CD4-positive, alpha-beta T cell (primary cell): ENCODE measurements at regions not wholly inside any gene's neighbourhood (a gene's known extent, or its start where the extent isn't known, plus 50 kb on each side); places are given as distances from the start of the nearest gene placed in this dataset.

ENCODE experiments used
- ATAC-seq: fragments of 200-7000 bp; cut with Tn5 transposase; one replicate; pipeline ENCODE4 v1.10.0; 2022; ENCODE audit warnings: mild to moderate bottlenecking; ENCODE audit not compliant: poor library complexity
- CTCF ChIA-PET: fragments of 350-600 bp; sonication (Branson Sonifier 250); formaldehyde crosslinking; loops from one replicate; lab custom pipeline; 2021; ENCODE audit warnings: antibody characterized with exemption, inconsistent platforms; lab: Charles Lee
- POLR2A ChIA-PET: fragments of 350-600 bp; sonication (Branson Sonifier 250); formaldehyde crosslinking; loops from one replicate; lab custom pipeline; 2021; ENCODE audit warnings: antibody characterized with exemption, inconsistent platforms; lab: Charles Lee
- DNase-seq, 14 experiments: peaks; one replicate each; pipeline ENCODE4 v3.0.0-alpha.2; 2013 to 2020; ENCODE audit warnings: mixed read lengths in 2 of 14
- H3K27ac ChIP-seq, 2 donors: one replicate each; pipeline versions ENCODE4 v1.5.1 to v1.7.0; 2013; ENCODE audit warnings: low read length in 2 of 2, low read depth in 1 of 2, mild to moderate bottlenecking in 1 of 2
- H3K27me3 ChIP-seq, 2 experiments: 1 replicate in 1 of 2; 2 replicates in 1 of 2; pipeline versions ENCODE4 v1.6.1 to v1.7.0; 2013; ENCODE audit warnings: low read length in 2 of 2, control low read depth in 1 of 2, mild to moderate bottlenecking in 1 of 2, moderate library complexity in 1 of 2; ENCODE audit not compliant: insufficient read depth in 2 of 2, control insufficient read depth in 1 of 2
- H3K36me3 ChIP-seq: one replicate; pipeline ENCODE4 v1.6.1; 2013; ENCODE audit warnings: low read length, control low read depth; ENCODE audit not compliant: insufficient read depth
- H3K4me1 ChIP-seq: one replicate; pipeline ENCODE4 v1.6.1; 2013; ENCODE audit warnings: low read length, control low read depth; ENCODE audit not compliant: insufficient read depth
- H3K4me3 ChIP-seq: one replicate; pipeline ENCODE4 v1.5.1; 2013; ENCODE audit warnings: mild to moderate bottlenecking, low read length, moderate library complexity
- H3K9me3 ChIP-seq, 2 experiments: 1 replicate in 1 of 2; 2 replicates in 1 of 2; pipeline versions ENCODE4 v1.6.1 to v1.7.0; 2013; ENCODE audit warnings: low read length in 2 of 2, mild to moderate bottlenecking in 2 of 2, control low read depth in 1 of 2, moderate library complexity in 1 of 2; ENCODE audit not compliant: control insufficient read depth in 1 of 2, insufficient read depth in 1 of 2
- H3K27ac Mint-ChIP-seq: one replicate; pipeline ENCODE4 v1.8.0; 2020; ENCODE audit warnings: mixed read lengths
- H3K27me3 Mint-ChIP-seq: one replicate; pipeline ENCODE4 v1.8.0; 2021; ENCODE audit warnings: mixed read lengths
- H3K36me3 Mint-ChIP-seq: one replicate; pipeline ENCODE4 v1.8.0; 2021; ENCODE audit warnings: low read depth, mixed read lengths
- H3K4me1 Mint-ChIP-seq: one replicate; pipeline ENCODE4 v1.8.0; 2021; ENCODE audit warnings: low read depth, mixed read lengths
- H3K4me3 Mint-ChIP-seq: one replicate; pipeline ENCODE4 v1.8.0; 2020; ENCODE audit warnings: mild to moderate bottlenecking, mixed read lengths
- H3K9me3 Mint-ChIP-seq: one replicate; pipeline ENCODE4 v1.8.0; 2020; ENCODE audit warnings: mixed read lengths
- intact Hi-C, 2 experiments: fragments of 100-400 bp; cut with DNase I in 1 of 2; cut with micrococcal nuclease in 1 of 2; formaldehyde crosslinking; loops; one replicate each; pipeline versions ENCODE4 v1.15.1 to v1.9.0; 2023 to 2025; cut with DNase I, micrococcal nuclease
- TF ChIP-seq, protein P1 (sequence below): fragments of 200-600 bp; IDR thresholded peaks from one replicate; pipeline ENCODE4 v1.8.0; 2022; ENCODE audit warnings: antibody characterized with exemption, mild to moderate bottlenecking

GRCh38 chr18:6547476-6547875 lies 132.8 kb upstream of the L3MBTL4 start:
- TF ChIP-seq, protein P1, sequence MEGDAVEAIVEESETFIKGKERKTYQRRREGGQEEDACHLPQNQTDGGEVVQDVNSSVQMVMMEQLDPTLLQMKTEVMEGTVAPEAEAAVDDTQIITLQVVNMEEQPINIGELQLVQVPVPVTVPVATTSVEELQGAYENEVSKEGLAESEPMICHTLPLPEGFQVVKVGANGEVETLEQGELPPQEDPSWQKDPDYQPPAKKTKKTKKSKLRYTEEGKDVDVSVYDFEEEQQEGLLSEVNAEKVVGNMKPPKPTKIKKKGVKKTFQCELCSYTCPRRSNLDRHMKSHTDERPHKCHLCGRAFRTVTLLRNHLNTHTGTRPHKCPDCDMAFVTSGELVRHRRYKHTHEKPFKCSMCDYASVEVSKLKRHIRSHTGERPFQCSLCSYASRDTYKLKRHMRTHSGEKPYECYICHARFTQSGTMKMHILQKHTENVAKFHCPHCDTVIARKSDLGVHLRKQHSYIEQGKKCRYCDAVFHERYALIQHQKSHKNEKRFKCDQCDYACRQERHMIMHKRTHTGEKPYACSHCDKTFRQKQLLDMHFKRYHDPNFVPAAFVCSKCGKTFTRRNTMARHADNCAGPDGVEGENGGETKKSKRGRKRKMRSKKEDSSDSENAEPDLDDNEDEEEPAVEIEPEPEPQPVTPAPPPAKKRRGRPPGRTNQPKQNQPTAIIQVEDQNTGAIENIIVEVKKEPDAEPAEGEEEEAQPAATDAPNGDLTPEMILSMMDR = no peak
- H3K36me3 Mint-ChIP-seq = no peaks in the 10 kb centered on the region

DNA sequence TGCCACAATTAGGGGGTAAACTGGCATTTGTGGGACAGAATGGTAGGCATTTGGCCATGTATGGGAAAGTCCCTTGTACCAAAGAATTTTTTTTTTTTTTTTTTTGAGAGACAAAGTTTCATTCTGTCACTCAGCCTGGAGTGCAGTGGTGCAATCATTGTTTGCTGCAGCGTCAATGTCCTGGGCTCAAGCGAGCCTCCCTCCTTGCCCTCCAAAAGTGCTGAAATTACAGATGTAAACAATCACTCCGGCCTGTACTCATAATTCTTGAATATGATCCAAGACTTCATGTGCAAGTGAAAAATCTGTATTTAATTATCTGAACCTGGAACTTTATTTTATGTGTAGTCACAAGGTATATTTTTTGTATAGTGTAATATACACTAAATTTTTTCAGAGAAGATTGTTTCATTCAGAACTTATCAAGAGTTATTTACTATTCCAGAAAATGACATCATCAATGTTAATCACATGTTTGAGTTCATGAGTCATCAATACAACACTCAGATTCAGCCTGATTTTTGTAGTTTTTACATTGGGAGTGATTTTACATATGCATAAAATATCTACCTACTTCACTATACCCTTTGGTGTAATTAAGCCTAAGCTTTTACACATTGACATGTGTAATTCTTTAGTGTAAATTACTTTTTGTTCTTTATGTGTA lies 138.7 kb upstream of the L3MBTL4 start:
- Histone ChIP-seq H3K4me1 (no peaks in the 10 kb centered on the region), H3K27ac (no peak overlapping the region), H3K27me3 (no peaks in the 10 kb centered on the region), H3K36me3 (no peaks in the 10 kb centered on the region), H3K4me3 (no peak overlapping the region), H3K9me3 (peaks cover 0 to 8% of the 10 kb centered on the region in 2 experiments)
- Mint-ChIP-seq H3K27me3 (no peaks in the 10 kb centered on the region), H3K36me3 (no peaks in the 10 kb centered on the region), H3K4me1 (no peaks in the 10 kb centered on the region), H3K4me3 (no peak overlapping the region), H3K27ac (no peak overlapping the region), H3K9me3 (peaks cover 5% of the 10 kb centered on the region)
- ChIA-PET CTCF (no interaction called here), POLR2A (no interaction called here)
- TF ChIP-seq, protein P1 = no peak
- ATAC-seq = no peak
- no peak for DNase-seq
- intact Hi-C loops = no loop called here

More at GRCh38 chr18:6547476-6547875, 132.8 kb upstream of the L3MBTL4 start:
- Histone ChIP-seq H3K4me1 (no peaks in the 10 kb centered on the region), H3K9me3 (peaks cover 0 to 8% of the 10 kb centered on the region in 2 experiments), H3K4me3 (no peak overlapping the region), H3K27ac (no peak overlapping the region), H3K27me3 (no peaks in the 10 kb centered on the region), H3K36me3 (no peaks in the 10 kb centered on the region)
- POLR2A ChIA-PET = no interaction called here
- intact Hi-C loops = no loop called here
- Mint-ChIP-seq H3K9me3 (no peaks in the 10 kb centered on the region), H3K27ac (no peak overlapping the region), H3K4me3 (no peak overlapping the region), H3K27me3 (no peaks in the 10 kb centered on the region), H3K4me1 (no peaks in the 10 kb centered on the region)
- no peak for ATAC-seq
- DNase-seq = no peak
- CTCF ChIA-PET = no interaction called here

DNA sequence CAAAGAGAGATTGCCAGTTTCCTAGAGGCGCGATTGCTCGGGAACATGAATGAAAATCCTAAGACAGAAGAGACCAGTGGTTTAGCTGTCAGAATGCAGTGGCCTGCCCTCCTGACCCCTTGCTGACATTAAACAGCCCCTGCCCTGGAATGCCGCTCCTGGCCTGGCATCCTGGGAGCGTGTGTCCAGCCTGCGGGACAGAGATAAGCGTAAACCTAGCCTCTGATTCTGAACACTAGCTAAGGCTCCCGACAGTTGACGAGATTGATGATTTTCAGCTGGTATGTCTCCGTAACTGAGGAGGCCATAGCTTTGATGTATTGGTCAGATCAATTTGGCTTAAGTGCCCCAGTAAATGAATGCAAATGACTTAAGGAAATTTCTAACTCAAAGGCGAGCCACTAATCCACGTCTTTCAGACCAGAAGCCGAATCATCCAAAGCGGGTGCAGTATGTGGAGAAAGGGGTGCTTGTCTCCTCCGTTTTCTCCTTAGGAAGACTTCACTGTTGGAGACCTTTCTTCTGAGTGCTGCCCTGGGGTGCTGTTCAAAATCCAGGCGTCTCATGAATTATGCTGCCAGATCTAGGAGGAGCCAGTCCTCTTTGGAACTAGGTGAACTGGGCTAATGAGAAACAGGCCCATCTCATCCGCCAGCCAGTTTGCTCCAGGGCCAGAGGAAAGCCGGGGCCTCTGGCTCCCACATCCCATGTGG lies 142.5 kb upstream of the L3MBTL4 start:
- POLR2A ChIA-PET = no interaction called here
- CTCF ChIA-PET = no interaction called here
- DNase-seq = no peak
- H3K36me3 Mint-ChIP-seq = no peaks in the 10 kb centered on the region
- H3K4me1 Mint-ChIP-seq = no peaks in the 10 kb centered on the region
- H3K27me3 Mint-ChIP-seq = no peaks in the 10 kb centered on the region
- H3K9me3 Mint-ChIP-seq = peaks cover 5% of the 10 kb centered on the region
- no peak overlapping the region for H3K27ac ChIP-seq
- no peaks in the 10 kb centered on the region for H3K4me1 ChIP-seq
- H3K4me3 ChIP-seq = no peak overlapping the region
- ATAC-seq = no peak
- H3K9me3 ChIP-seq = no peaks in the 10 kb centered on the region
- H3K27ac Mint-ChIP-seq = no peak overlapping the region
- no peak overlapping the region for H3K4me3 Mint-ChIP-seq
- intact Hi-C loops = no loop called here
- TF ChIP-seq, protein P1 = no peak
- no peaks in the 10 kb centered on the region for H3K27me3 ChIP-seq
- no peaks in the 10 kb centered on the region for H3K36me3 ChIP-seq
